CD4-positive, alpha-beta T cell treated with Interleukin-15 for 1 hour (primary cell): ENCODE measurements at regions not wholly inside any gene's neighbourhood (a gene's known extent, or its start where the extent isn't known, plus 50 kb on each side); places are given as distances from the start of the nearest gene placed in this dataset.
"Not testable (repeated sequence)": the region's sequence is repeated elsewhere in the genome, so short reads cannot be mapped to it uniquely, and the experiment has no call there.

Experiments
- DNase-seq: peaks from one replicate; pipeline ENCODE4 v3.0.0-alpha.2; 2020

- DNase-seq, result no peak
Observed at GRCh38 chr17:68698746-68699145, 97.6 kb upstream of the FAM20A start.

DNA sequence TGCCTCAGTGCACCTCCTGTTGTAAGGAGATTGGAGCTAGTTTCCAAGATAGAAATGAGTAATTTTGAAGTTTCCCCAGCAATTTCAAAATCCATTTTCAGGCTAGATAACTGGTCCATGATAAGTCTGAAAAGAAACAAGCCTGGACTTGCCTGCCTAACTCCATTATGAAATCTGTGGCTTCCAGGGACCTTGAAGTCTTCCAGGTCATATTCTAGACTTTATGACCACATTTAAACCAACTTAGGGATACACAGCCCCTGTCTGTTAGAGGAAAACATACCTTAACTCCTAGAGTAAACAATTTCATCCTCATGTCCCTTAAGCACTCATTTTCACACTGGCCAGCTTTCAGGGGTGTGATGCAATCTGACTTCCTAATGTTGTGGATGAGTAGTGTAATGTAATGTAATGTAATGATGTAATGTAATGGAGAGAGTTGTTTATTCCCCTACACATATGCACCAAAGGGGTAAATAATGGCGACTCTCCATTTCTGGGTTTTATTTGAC lies 96.7 kb upstream of the FAM20A start:
- DNase-seq, result no peak

DNA sequence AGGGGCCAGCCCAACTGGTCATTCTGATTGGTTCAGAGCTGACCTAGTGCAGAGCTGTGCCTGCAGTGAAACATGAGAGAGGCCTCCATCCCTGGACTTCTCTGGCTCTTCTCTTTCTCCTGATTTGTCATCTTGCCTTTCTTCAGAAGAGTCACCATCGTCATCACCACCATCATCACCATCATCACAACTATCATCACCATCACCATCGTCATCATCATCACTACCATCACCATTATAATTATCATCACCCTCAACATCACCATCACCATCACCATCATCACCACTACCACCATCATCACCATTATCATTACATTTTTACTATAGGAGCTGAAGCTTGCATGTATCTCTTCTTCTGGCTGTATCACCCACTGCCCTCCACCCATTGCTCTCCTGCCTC lies 94.5 kb upstream of the FAM20A start:
- DNase-seq, result no peak

- DNase-seq, result no peak
Observed at GRCh38 chr17:68694791-68695485, 93.8 kb upstream of the FAM20A start.

DNA sequence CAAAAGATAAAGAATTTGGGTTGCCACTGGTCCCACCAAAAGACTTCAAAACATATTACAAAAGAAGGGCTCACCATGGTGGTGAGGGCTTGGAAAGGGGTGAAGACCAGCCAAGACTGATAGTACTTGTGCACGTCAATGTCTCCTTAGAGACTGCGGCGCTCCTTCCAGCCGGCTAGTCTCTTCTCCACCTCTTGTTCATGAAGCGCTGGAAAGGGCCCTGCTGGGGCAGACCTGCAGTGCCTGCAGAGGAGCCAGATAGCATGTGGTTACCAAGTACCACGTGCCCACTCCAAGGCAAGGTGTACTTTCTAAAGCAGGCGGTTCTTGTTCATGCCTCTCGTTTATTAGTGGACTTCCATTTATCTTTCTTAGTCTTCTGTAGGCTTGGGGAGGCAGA lies 92.7 kb upstream of the FAM20A start:
- no peak for DNase-seq

DNA sequence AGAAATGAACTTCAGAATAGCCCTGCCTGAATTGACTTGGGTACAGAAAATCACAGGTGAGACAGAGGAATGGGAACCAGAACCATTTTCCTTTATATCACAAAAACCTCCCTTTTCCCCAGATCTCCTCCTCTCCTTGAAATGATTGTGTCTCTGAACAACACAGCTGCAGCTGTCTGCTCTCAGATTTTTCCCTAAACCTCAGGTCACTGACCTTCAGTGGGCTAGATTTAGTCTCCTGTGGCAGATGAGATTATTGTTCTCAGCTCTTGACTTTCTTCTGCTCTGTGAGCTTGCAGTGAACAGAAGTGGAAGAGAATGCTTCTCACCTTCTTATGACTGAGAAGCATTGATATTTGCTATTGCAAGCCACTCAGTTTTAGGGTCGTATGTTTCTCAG lies 92.3 kb upstream of the FAM20A start:
- no peak for DNase-seq

DNA sequence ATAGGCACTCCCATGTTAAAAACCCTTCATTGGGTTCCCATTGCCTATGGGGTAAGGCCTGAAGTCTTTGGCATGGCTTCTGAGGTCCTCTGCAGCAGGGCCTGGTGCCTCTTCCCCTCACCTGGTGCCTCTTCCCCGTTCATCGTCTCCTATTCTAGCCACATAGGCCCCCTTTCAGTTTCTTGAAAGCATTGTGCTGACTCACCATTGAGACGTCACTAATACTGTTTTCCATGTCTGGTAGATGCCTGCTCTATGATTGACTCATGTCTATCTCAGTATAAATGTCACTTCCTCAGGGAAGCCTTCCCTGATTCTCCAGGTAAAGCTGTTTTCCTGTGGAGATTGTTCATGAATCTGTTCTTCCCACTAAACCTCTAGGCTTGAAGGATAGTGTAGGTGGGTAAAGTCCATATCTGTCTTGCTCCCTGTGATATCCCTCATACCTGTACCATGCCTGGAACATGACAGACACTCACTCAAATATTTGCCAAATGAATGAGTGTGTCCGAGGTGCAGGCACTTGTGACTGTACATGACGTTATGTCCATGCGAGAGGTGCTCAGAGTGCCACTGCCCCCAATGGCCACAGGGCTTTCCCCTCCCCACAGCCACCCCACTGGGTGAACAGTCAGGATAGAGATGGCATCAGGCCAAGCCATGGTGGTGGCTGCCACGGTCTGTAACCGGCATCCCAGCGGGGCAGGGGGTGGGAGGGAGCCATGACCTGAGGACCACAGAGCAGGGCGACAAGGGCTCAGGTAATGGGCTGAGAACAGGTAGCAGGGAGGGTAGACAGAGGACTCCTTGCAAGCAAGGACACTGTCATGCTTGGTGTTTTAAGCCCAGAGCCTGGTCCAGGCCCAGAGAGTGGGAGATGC lies 85.2 kb upstream of the FAM20A start:
- DNase-seq, result no peak

GRCh38 chr17:68684949-68685357 lies 83.8 kb upstream of the FAM20A start:
- DNase-seq, result no peak

DNA sequence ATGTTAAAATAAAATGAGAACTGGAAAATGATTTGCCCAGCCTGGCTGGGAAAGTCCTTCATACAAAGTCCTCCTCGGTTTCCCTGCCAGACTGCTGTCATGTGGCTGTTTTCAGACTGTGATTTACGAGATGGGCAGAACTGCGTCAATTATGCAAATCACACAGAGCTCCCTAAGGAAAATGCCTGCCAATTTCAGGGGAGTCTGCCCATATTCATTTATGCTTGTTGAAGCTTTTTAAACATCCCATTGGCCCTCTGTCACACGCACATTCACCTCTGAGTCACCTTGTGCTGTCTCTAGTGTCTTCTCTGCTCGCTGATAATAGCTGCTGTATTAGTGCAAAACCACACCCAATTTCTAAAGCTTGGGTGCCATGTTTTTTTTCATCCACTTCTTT lies 81.7 kb upstream of the FAM20A start:
- DNase-seq, result no peak

GRCh38 chr17:68679882-68680281 lies 78.7 kb upstream of the FAM20A start:
- DNase-seq, result no peak

GRCh38 chr17:68676856-68677255 lies 75.7 kb upstream of the FAM20A start:
- no peak for DNase-seq

DNA sequence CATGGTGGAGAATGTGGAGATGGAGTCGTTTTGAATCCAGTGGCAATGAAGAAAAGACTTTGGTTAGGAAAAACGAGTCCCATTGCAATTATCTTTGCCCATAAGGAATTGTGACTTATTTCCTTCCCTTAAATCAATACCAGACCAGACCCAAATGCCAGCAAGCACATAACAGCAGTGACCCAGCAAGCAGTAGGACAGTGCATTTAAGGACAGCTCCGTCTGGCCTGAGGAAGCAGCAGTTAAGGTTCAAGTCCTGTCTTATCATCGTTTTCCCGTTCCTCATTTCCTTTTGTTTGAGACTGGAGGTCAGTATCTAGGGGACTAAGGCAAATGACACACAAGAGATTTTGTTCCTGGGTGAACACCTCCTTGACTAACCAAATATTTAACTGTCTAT lies 74.6 kb upstream of the FAM20A start:
- no peak for DNase-seq

DNA sequence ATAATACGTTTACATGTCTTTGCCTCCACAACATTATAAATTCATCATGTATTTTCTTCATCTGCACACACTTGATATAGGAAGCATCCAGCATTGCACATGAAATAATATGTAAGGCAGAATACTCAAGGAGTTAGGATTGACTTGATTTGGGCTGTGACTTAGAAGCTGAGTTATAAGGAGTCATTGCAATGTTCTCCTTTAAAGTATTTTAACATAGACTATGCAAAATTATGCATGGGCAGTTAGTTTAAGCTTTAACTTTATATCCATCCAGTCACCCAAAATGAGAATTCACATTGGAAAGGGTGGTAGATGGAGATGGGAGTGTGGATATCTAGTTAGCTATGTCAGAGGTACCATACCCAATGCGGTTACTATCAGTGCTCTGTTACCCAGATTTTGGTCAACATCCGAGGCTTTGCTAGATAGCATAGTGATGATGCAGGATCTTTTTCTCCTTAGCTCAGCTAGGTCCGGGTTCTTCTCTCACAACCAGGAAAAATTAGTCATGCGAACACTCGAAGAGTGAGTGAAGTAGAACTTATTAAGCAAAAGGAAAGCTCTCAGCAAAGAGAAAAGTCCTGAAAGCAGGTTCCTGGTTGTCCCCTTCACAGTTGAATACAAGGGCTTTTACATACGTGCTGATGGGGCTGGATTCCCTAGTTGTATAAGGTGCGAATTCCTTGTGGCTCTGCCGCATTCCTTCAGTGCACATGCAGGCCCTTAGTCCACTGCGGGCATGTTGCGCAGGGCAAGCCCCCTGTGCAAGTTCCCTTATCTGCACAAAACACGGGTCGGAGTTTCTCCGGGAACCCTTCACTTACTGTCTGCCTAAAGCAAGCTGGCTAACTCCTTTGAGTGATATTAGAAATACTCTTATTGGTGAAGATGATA lies 73.1 kb upstream of the FAM20A start:
- DNase-seq, result no peak

DNA sequence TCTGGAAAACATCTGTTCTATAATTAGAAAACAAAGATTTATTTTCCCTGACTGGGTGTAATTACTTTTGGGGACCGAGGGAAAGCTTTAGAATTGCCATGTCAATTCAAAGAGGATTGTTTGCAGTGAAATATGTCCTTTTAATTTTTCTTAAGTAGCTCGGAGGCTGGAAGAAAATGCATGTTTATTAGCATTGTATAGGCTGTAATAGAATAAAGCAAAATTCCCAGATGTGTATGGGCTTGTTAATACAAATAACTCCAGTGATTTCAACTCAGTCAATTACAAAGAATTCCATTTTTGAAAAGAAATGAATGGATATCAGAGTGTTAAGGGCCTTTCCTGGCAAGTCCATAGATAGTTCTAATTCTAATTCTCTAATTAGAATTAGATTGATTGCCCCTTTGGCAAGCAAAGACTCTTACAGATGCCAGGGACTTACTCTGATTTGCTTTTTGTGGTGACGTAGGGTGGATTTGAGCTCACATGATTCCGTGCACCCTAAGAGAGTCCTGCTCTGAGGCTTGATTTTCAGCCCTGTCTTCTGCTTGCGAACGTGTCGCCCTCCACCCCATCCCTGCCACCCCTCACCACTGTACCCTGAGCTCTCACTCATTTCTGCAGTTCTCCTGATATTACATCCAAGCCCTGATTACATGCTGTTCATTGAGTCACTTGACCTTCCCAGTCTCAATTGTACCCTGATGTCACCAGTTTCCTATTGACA lies 70.0 kb upstream of the FAM20A start:
- no peak for DNase-seq

DNA sequence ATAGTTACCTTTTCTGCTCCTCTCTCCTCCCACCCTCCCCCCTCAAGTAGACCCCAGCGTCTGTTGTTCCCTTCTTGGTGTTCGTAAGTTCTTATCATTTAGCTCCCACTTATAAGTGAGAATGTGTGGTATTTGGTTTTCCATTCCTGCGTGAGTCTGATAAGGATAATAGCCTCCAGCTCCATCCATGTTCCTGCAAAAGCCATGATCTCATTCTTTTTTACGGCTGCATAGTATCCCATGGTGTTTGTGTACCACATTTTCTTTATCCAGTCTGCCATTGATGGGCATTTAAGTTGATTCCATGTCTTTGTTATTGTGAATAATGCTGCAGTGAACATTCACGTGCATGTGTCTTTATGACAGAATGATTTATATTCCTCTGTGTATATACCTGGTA lies 65.3 kb upstream of the FAM20A start:
- not testable (repeated sequence) for DNase-seq

DNA sequence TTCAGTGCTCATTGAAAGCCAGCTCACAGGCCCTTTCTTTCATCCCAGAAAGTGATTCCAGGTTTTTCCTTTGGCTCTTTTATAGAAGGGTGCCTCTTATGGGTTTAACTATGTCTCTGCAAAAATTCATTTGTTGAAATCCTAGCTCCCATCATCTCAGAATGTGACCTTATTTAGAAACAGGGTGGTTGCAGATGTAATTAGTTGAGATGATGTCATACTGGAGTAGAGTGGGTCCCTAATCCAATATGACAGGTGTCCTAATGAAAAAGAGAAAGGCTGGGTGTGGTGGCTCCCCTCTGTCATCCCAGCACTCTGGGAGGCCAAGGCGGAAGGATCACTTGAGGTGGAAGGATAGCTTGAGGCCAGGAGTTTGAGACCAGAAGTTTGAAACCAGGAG lies 64.2 kb upstream of the FAM20A start:
- DNase-seq, result no peak

DNA sequence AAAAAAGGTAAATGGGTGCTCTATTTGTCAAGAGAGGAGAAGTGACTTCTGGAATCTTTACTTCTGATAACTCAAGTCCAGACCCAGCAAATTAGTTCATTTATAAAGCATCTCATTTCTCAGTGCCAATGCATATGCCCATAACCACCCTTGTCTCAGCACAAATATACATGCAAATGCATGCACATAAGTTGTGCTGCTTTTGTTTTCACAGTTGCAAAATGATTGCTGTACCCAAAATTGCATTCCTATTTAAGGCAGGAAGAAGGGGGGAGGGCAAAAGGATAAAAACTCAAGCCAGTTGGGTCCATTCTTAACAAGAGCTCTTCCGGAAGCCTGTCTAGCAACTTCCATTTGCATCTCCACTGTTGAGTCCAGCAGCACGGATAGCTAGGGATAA lies 61.3 kb upstream of the FAM20A start:
- no peak for DNase-seq

- no peak for DNase-seq
Observed at GRCh38 chr17:68662037-68662432, 60.9 kb upstream of the FAM20A start.

DNA sequence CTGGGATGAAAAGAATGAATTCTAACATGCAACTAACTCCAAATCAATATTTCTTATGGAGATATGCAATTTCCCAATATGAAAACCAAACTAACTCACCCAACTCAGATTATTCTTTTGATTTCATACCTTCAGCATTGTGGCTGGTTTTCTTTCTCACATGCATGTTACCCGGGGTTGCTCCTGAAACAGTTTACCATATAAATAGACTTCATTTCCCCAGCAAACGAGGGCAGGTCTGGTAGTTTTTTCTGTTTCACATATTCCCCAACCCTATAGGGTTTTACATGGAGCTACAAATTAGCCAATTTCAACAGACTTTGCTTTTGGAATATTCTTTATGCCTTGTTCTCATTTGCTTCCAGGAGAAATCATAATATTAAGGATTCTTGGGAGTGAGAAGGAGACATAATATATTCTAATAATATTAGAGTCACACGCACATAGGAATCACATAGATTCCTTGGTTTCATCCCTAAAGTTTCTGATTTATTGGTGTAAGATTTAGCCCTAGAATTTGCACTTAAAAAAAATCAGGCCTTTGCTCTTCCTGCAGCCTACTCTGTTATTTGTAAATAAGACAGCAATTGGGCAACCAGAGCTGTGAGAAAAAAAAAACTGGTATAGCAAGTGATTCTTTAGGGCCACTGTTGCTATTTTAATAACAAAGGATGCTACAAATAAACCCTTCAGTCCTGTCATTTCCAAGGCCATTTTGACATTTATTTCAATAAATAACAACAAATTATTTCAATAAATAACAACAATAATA lies 60.3 kb upstream of the FAM20A start:
- no peak for DNase-seq

DNA sequence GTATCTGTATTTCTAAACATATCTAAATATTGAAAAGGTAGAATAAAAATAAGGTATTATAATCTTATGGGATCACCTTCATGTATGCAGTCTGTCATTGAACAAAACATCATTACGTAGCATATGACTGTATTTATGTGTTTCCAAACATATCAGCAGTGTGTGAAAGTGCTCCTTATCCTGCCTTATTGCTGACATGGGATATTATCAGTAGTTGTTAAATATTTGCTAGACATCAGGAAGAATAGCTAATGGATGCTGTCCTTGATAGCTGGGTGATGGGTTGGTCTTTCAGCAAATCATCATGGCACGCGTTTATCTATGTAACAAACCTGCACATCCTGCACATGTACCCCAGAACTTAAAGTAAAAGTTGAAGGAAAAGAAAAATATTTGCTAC lies 59.1 kb upstream of the FAM20A start:
- no peak for DNase-seq

DNA sequence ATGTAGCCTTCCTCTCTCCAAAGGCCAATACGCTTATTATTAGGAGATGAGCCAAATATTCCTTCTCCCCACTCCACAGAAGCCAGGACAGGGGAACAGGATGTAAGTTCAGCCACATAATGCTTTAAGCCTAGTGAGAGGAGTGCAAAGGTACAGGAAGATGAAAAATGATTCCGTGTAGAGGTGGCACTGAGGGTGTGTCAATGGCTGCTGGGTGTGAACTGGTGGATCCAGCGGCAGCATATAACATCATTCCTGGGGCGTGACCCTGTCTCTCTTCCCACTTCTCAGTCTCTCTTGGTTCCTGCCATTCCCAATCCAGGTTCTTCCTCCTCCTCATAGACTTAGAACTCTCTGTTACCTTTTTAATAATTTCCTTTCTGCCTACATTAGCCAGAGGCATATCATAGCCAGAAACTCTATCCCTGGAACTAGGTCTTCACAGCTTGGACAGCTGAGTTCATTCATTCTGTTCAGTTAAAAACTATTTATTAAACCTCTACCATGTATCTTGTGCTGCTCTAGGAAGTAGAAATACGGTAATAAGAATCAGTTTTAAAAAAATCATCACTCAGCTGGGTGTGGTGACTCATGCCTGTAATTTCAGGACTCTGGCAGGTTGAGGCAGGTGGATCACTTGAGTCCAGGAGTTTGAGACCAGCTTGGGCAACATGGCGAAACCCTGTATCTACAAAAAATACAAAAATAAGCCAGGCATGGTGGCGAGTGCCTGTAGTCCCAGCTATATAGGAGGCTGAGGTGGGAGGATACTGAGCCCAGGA lies 58.0 kb upstream of the FAM20A start:
- no peak for DNase-seq
